Mesothelial cell of epicardium (in vitro differentiated cells): ENCODE measurements at regions not wholly inside any gene's neighbourhood (a gene's known extent, or its start where the extent isn't known, plus 50 kb on each side); places are given as distances from the start of the nearest gene placed in this dataset.

Experiments
- DNase-seq, 2 experiments: peaks; one replicate each; pipeline ENCODE4 v3.0.0; 2021; ENCODE audit warnings: low spot score in 2 of 2; ENCODE audit not compliant: unreplicated experiment in 2 of 2
- H3K27ac Mint-ChIP-seq: 2 replicates; pipeline ENCODE4 v1.8.0; 2021; ENCODE audit warnings: mixed read lengths
- H3K27me3 Mint-ChIP-seq: 2 replicates; pipeline ENCODE4 v1.8.0; 2021; ENCODE audit warnings: low read depth, mixed read lengths
- H3K36me3 Mint-ChIP-seq: 2 replicates; pipeline ENCODE4 v1.8.0; 2021; ENCODE audit warnings: mixed read lengths
- H3K4me1 Mint-ChIP-seq: 2 replicates; pipeline ENCODE4 v1.8.0; 2021; ENCODE audit warnings: mixed read lengths
- H3K4me3 Mint-ChIP-seq: 2 replicates; pipeline ENCODE4 v1.8.0; 2021; ENCODE audit warnings: mild to moderate bottlenecking, moderate library complexity, mixed read lengths
- H3K9me3 Mint-ChIP-seq: 2 replicates; pipeline ENCODE4 v1.8.0; 2021; ENCODE audit warnings: mixed read lengths
- TF ChIP-seq, protein P1 (sequence below): fragments of 200-600 bp; sonication (generic); IDR thresholded peaks from one replicate; pipeline ENCODE4 v1.5.0; 2021; ENCODE audit warnings: antibody characterized with exemption; ENCODE audit not compliant: unreplicated experiment

- Mint-ChIP-seq H3K9me3 (no peaks in the 10 kb centered on the region), H3K4me3 (no peak overlapping the region), H3K27ac (no peak overlapping the region), H3K27me3 (peaks cover 9% of the 10 kb centered on the region), H3K36me3 (no peaks in the 10 kb centered on the region), H3K4me1 (peaks cover 5% of the 10 kb centered on the region)
- TF ChIP-seq, protein P1, sequence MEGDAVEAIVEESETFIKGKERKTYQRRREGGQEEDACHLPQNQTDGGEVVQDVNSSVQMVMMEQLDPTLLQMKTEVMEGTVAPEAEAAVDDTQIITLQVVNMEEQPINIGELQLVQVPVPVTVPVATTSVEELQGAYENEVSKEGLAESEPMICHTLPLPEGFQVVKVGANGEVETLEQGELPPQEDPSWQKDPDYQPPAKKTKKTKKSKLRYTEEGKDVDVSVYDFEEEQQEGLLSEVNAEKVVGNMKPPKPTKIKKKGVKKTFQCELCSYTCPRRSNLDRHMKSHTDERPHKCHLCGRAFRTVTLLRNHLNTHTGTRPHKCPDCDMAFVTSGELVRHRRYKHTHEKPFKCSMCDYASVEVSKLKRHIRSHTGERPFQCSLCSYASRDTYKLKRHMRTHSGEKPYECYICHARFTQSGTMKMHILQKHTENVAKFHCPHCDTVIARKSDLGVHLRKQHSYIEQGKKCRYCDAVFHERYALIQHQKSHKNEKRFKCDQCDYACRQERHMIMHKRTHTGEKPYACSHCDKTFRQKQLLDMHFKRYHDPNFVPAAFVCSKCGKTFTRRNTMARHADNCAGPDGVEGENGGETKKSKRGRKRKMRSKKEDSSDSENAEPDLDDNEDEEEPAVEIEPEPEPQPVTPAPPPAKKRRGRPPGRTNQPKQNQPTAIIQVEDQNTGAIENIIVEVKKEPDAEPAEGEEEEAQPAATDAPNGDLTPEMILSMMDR: no peak
- DNase-seq: peak in 1 of 2 experiments; percentile 16
Observed at GRCh38 chr7:1324028-1324900, 91.6 kb downstream of the UNCX start.

- Mint-ChIP-seq H3K27ac (no peak overlapping the region), H3K4me1 (peaks cover 5% of the 10 kb centered on the region), H3K4me3 (no peak overlapping the region), H3K36me3 (no peaks in the 10 kb centered on the region), H3K27me3 (peaks cover 14% of the 10 kb centered on the region), H3K9me3 (no peaks in the 10 kb centered on the region)
- no peak for DNase-seq
- TF ChIP-seq, protein P1: no peak
Observed at GRCh38 chr7:1325246-1325645, 92.6 kb downstream of the UNCX start.

GRCh38 chr7:1325646-1326510 lies 93.2 kb downstream of the UNCX start:
- DNase-seq: peak in 1 of 2 experiments; percentile 15
- no peaks in the 10 kb centered on the region for H3K36me3 Mint-ChIP-seq
- TF ChIP-seq, protein P1: no peak
- no peak overlapping the region for H3K27ac Mint-ChIP-seq
- H3K4me1 Mint-ChIP-seq: peaks cover 5% of the 10 kb centered on the region
- peaks cover 18% of the 10 kb centered on the region for H3K27me3 Mint-ChIP-seq
- no peaks in the 10 kb centered on the region for H3K9me3 Mint-ChIP-seq
- no peak overlapping the region for H3K4me3 Mint-ChIP-seq

- Mint-ChIP-seq H3K9me3 (no peaks in the 10 kb centered on the region), H3K27ac (no peak overlapping the region), H3K27me3 (peaks cover 19% of the 10 kb centered on the region), H3K4me3 (no peak overlapping the region), H3K4me1 (peaks cover 5% of the 10 kb centered on the region), H3K36me3 (no peaks in the 10 kb centered on the region)
- TF ChIP-seq, protein P1: no peak
- peak in 1 of 2 experiments; percentile 12 for DNase-seq
Observed at GRCh38 chr7:1326511-1326785, 93.8 kb downstream of the UNCX start.

GRCh38 chr7:1329261-1329660 lies 96.6 kb downstream of the UNCX start:
- H3K36me3 Mint-ChIP-seq: no peaks in the 10 kb centered on the region
- DNase-seq: no peak
- peaks cover 22% of the 10 kb centered on the region for H3K27me3 Mint-ChIP-seq
- TF ChIP-seq, protein P1: no peak
- H3K9me3 Mint-ChIP-seq: no peaks in the 10 kb centered on the region
- H3K27ac Mint-ChIP-seq: no peak overlapping the region
- no peak overlapping the region for H3K4me3 Mint-ChIP-seq
- H3K4me1 Mint-ChIP-seq: no peaks in the 10 kb centered on the region
